AG09319 (cell line): ENCODE measurements at regions not wholly inside any gene's neighbourhood (a gene's known extent, or its start where the extent isn't known, plus 50 kb on each side); places are given as distances from the start of the nearest gene placed in this dataset.

Experiments
- DNase-seq: peaks from one replicate; pipeline ENCODE4 v3.0.0-alpha.2; 2010; ENCODE audit warnings: low read depth; ENCODE audit errors: extremely low read depth
- CTCF ChIP-seq: IDR thresholded peaks from 2 replicates; pipeline ENCODE4 v1.5.1; 2011; ENCODE audit warnings: low read depth, mild to moderate bottlenecking, inconsistent platforms, low read length, moderate library complexity

- no peak for TF ChIP-seq CTCF
- DNase-seq = no peak
These were observed 484.8 kb upstream of the ANKRD30A start for GRCh38 chr10:36640626-36641025.

GRCh38 chr10:36638462-36639155 is 486.8 kb upstream of the ANKRD30A start:
- no peak for TF ChIP-seq CTCF
- no peak for DNase-seq

- no peak for DNase-seq
- no peak for TF ChIP-seq CTCF
These were observed 488.5 kb upstream of the ANKRD30A start for GRCh38 chr10:36636879-36637278.

- no peak for TF ChIP-seq CTCF
- DNase-seq = no peak
These were observed 489.0 kb upstream of the ANKRD30A start for GRCh38 chr10:36636285-36636839.

GRCh38 chr10:36634916-36635315 is 490.5 kb upstream of the ANKRD30A start:
- no peak for DNase-seq
- TF ChIP-seq CTCF = no peak

GRCh38 chr10:36630267-36630666 is 495.1 kb upstream of the ANKRD30A start:
- TF ChIP-seq CTCF = no peak
- DNase-seq = no peak

- no peak for DNase-seq
- no peak for TF ChIP-seq CTCF
These were observed 495.9 kb upstream of the ANKRD30A start for GRCh38 chr10:36629476-36629875.
